ENCODE measurements at regions not wholly inside any gene's neighbourhood (a gene's known extent, or its start where the extent isn't known, plus 50 kb on each side); places are given as distances from the start of the nearest gene placed in this dataset.

GRCh38 chr7:132685277-132685676, 109.0 kb upstream of the PLXNA4 start:
- TF ChIP-seq, protein P1, sequence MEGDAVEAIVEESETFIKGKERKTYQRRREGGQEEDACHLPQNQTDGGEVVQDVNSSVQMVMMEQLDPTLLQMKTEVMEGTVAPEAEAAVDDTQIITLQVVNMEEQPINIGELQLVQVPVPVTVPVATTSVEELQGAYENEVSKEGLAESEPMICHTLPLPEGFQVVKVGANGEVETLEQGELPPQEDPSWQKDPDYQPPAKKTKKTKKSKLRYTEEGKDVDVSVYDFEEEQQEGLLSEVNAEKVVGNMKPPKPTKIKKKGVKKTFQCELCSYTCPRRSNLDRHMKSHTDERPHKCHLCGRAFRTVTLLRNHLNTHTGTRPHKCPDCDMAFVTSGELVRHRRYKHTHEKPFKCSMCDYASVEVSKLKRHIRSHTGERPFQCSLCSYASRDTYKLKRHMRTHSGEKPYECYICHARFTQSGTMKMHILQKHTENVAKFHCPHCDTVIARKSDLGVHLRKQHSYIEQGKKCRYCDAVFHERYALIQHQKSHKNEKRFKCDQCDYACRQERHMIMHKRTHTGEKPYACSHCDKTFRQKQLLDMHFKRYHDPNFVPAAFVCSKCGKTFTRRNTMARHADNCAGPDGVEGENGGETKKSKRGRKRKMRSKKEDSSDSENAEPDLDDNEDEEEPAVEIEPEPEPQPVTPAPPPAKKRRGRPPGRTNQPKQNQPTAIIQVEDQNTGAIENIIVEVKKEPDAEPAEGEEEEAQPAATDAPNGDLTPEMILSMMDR (conservative IDR thresholded peaks at IDR 0.05): no peak
- no peak overlapping the region for H3K27ac Mint-ChIP-seq
- no peaks in the 10 kb centered on the region for H3K4me1 Mint-ChIP-seq (ENCODE audit: unreplicated experiment)
- no peak overlapping the region for H3K4me3 Mint-ChIP-seq
- no peak for DNase-seq (ENCODE audit: extremely low spot score, unreplicated experiment)
- H3K9me3 Mint-ChIP-seq: no peaks in the 10 kb centered on the region
- H3K36me3 Mint-ChIP-seq: no peaks in the 10 kb centered on the region
- H3K27me3 Mint-ChIP-seq: peaks cover 15% of the 10 kb centered on the region

GRCh38 chr7:132683896-132684690, 107.8 kb upstream of the PLXNA4 start:
- Mint-ChIP-seq H3K36me3 (no peaks in the 10 kb centered on the region), H3K27ac (no peak overlapping the region), H3K9me3 (no peaks in the 10 kb centered on the region), H3K27me3 (peaks cover 15% of the 10 kb centered on the region), H3K4me3 (no peak overlapping the region), H3K4me1 (ENCODE audit: unreplicated experiment) (no peaks in the 10 kb centered on the region)
- TF ChIP-seq, protein P1 (conservative IDR thresholded peaks at IDR 0.05): no peak
- no peak for DNase-seq (ENCODE audit: extremely low spot score, unreplicated experiment)

DNA sequence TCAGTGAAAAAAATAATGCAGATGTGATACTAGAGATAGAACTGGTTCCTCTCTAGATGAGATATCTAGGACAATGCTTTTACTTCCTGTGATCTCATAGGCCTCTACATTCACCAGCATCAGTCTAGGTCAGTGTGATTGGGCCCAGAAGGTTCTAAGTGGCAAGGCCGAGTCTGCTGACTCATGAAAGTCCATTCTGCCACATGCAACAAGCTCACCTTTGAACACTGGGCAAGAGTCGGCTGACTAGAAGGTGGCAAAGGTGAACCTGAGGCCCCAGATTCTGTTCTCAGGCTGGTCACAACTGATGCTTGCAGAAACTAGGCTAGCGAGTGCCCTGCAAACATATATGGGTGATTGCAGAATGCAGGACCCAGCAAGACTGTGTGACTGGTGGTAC, 105.7 kb upstream of the PLXNA4 start:
- peaks cover 14% of the 10 kb centered on the region for H3K27me3 Mint-ChIP-seq

GRCh38 chr7:132680590-132680989, 104.3 kb upstream of the PLXNA4 start:
- Mint-ChIP-seq H3K27me3 (peaks cover 10% of the 10 kb centered on the region), H3K4me3 (no peak overlapping the region)

More for the DNA sequence above, 105.7 kb upstream of the PLXNA4 start:
- no peak overlapping the region for H3K4me3 Mint-ChIP-seq
- peaks cover 8% of the 10 kb centered on the region for H3K4me1 Mint-ChIP-seq (ENCODE audit: unreplicated experiment)
- TF ChIP-seq, protein P1 (conservative IDR thresholded peaks at IDR 0.05): no peak
- no peak for DNase-seq (ENCODE audit: extremely low spot score, unreplicated experiment)
- no peak overlapping the region for H3K27ac Mint-ChIP-seq
- no peaks in the 10 kb centered on the region for H3K36me3 Mint-ChIP-seq
- H3K9me3 Mint-ChIP-seq: no peaks in the 10 kb centered on the region

GRCh38 chr7:132678656-132679055, 102.4 kb upstream of the PLXNA4 start:
- H3K27ac Mint-ChIP-seq: no peak overlapping the region
- H3K9me3 Mint-ChIP-seq: no peaks in the 10 kb centered on the region
- H3K4me1 Mint-ChIP-seq (ENCODE audit: unreplicated experiment): peaks cover 8% of the 10 kb centered on the region

More at GRCh38 chr7:132680590-132680989, 104.3 kb upstream of the PLXNA4 start:
- Mint-ChIP-seq H3K36me3 (no peaks in the 10 kb centered on the region), H3K27ac (no peak overlapping the region), H3K4me1 (ENCODE audit: unreplicated experiment) (peaks cover 8% of the 10 kb centered on the region), H3K9me3 (no peaks in the 10 kb centered on the region)
- no peak for DNase-seq (ENCODE audit: extremely low spot score, unreplicated experiment)
- TF ChIP-seq, protein P1 (conservative IDR thresholded peaks at IDR 0.05): no peak

More at GRCh38 chr7:132678656-132679055, 102.4 kb upstream of the PLXNA4 start:
- H3K36me3 Mint-ChIP-seq: no peaks in the 10 kb centered on the region
- no peak for DNase-seq (ENCODE audit: extremely low spot score, unreplicated experiment)
- H3K4me3 Mint-ChIP-seq: no peak overlapping the region
- TF ChIP-seq, protein P1 (conservative IDR thresholded peaks at IDR 0.05): no peak
- H3K27me3 Mint-ChIP-seq: peaks cover 4% of the 10 kb centered on the region

Data from type B pancreatic cell (in vitro differentiated cells).